Keratinocyte (primary cell): ENCODE measurements at regions not wholly inside any gene's neighbourhood (a gene's known extent, or its start where the extent isn't known, plus 50 kb on each side); places are given as distances from the start of the nearest gene placed in this dataset.

ENCODE experiments used
- EZH2 ChIP-seq: IDR thresholded peaks from one replicate; pipeline ENCODE4 v1.6.1; 2012; ENCODE audit warnings: inconsistent platforms, mild to moderate bottlenecking, low read length, moderate library complexity
- TF ChIP-seq, protein P1 (sequence below), 3 experiments: IDR thresholded peaks in 1 of 3; conservative IDR thresholded peaks in 1 of 3; optimal IDR thresholded peaks in 1 of 3; 2 replicates in 2 of 3; 3 replicates in 1 of 3; pipeline versions ENCODE3 to v1.5.1; 2011; ENCODE audit warnings: low read length in 3 of 3, mild to moderate bottlenecking in 3 of 3, moderate library complexity in 2 of 3, control low read depth in 1 of 3, inconsistent platforms in 1 of 3; ENCODE audit not compliant: insufficient read depth in 2 of 3; ENCODE audit errors: extremely low read depth in 1 of 3

DNA sequence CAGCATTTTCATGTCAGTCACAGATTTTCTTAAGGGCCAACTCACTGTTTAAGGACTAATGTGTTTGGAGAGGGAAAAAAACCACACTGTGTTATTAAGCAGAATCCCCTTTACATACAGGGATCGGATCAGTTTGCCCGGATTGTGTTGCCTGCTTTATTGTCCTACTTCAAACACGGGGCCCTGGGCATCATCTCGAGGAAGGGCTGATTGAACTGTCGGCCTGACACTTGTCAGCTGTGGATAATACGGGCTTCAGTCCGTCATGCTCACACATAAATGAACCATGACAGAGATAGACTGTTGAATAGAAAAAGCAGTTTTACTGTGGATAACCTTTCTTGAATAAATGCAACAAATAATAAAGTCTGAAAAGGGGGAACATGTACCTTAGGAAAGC, 325.0 kb downstream of the ZSWIM6 start:
- TF ChIP-seq, protein P1, sequence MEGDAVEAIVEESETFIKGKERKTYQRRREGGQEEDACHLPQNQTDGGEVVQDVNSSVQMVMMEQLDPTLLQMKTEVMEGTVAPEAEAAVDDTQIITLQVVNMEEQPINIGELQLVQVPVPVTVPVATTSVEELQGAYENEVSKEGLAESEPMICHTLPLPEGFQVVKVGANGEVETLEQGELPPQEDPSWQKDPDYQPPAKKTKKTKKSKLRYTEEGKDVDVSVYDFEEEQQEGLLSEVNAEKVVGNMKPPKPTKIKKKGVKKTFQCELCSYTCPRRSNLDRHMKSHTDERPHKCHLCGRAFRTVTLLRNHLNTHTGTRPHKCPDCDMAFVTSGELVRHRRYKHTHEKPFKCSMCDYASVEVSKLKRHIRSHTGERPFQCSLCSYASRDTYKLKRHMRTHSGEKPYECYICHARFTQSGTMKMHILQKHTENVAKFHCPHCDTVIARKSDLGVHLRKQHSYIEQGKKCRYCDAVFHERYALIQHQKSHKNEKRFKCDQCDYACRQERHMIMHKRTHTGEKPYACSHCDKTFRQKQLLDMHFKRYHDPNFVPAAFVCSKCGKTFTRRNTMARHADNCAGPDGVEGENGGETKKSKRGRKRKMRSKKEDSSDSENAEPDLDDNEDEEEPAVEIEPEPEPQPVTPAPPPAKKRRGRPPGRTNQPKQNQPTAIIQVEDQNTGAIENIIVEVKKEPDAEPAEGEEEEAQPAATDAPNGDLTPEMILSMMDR (optimal IDR thresholded peaks at IDR 0.05 in 1 of 3, IDR thresholded peaks at IDR 0.05 in 1 of 3, conservative IDR thresholded peaks at IDR 0.05 in 1 of 3; ENCODE audit: extremely low read depth in 1 of 3, insufficient read depth in 2 of 3, low read length in 3 of 3), result no peak
- no peak for TF ChIP-seq EZH2
